OCI-LY3 (cell line): ENCODE measurements at regions not wholly inside any gene's neighbourhood (a gene's known extent, or its start where the extent isn't known, plus 50 kb on each side); places are given as distances from the start of the nearest gene placed in this dataset.

Experiments
- H2AFZ ChIP-seq: fragments of 200-600, 300-600 bp; shearing (Covaris generic); 2 replicates; pipeline ENCODE4 v1.6.0; 2014; ENCODE audit warnings: antibody characterized with exemption, low read depth, low read length
- H3K27ac ChIP-seq: fragments of 200-600, 300-600 bp; sonication (generic); 2 replicates; pipeline ENCODE4 v1.5.1; 2014; ENCODE audit warnings: mild to moderate bottlenecking, low read length, moderate library complexity, mixed read lengths
- H3K27me3 ChIP-seq: fragments of 200-600, 300-600 bp; sonication (generic); 2 replicates; pipeline ENCODE4 v1.6.1; 2014; ENCODE audit warnings: low read depth, low read length, mixed read lengths
- H3K36me3 ChIP-seq: fragments of 200-600, 300-600 bp; sonication (generic); replicated peaks from 2 replicates; pipeline ENCODE3; 2014; ENCODE audit warnings: low read depth, low read length, mixed read lengths
- H3K4me1 ChIP-seq: fragments of 300-600, 200-600 bp; sonication (generic); 2 replicates; pipeline ENCODE4 v1.6.1; 2014; ENCODE audit warnings: low read length, mixed read lengths
- H3K4me2 ChIP-seq: fragments of 200-600, 300-600 bp; sonication (generic); 2 replicates; pipeline ENCODE4 v1.6.1; 2014; ENCODE audit warnings: low read length, mixed read lengths
- H3K4me3 ChIP-seq: fragments of 300-600, 200-600 bp; sonication (generic); 2 replicates; pipeline ENCODE4 v1.5.1; 2014; ENCODE audit warnings: antibody characterized with exemption, mild to moderate bottlenecking, low read length, moderate library complexity
- H3K79me2 ChIP-seq: fragments of 300-600, 200-600 bp; shearing (Covaris generic); 2 replicates; pipeline ENCODE4 v1.6.1; 2014; ENCODE audit warnings: mild to moderate bottlenecking, low read length, mixed read lengths
- H3K9ac ChIP-seq: fragments of 300-600, 200-600 bp; shearing (Covaris generic); 2 replicates; pipeline ENCODE4 v1.6.0; 2014; ENCODE audit warnings: mild to moderate bottlenecking, low read length, moderate library complexity
- H3K9me3 ChIP-seq: fragments of 200-600, 300-600 bp; shearing (Covaris generic); 2 replicates; pipeline ENCODE4 v1.6.1; 2014; ENCODE audit warnings: low read length, mixed read lengths; ENCODE audit not compliant: insufficient read depth
- H4K20me1 ChIP-seq: fragments of 200-600, 300-600 bp; sonication (generic); 2 replicates; pipeline ENCODE4 v1.6.1; 2016; ENCODE audit warnings: low read length, mixed read lengths; ENCODE audit not compliant: insufficient read depth
- CTCF ChIP-seq: fragments of 200-600, 300-600 bp; sonication (generic); IDR thresholded peaks from 2 replicates; pipeline ENCODE4 v1.5.1; 2014; ENCODE audit warnings: antibody characterized with exemption, low read length, low read depth
- EZH2phosphoT487 ChIP-seq: fragments of 200-600 bp; shearing (Covaris generic); IDR thresholded peaks from 2 replicates; pipeline ENCODE4 v1.6.1; 2018; ENCODE audit warnings: antibody characterized with exemption, mixed run types, low read depth

- Histone ChIP-seq H3K9me3 (no peaks in the 10 kb centered on the region), H3K9ac (no peak overlapping the region), H2AFZ (no peak overlapping the region), H3K4me2 (no peak overlapping the region), H3K27me3 (peaks cover 4% of the 10 kb centered on the region; the same call in 1 of the 2 replicates), H3K79me2 (no peaks in the 10 kb centered on the region), H3K4me3 (no peak overlapping the region), H4K20me1 (no peaks in the 10 kb centered on the region), H3K27ac (no peak overlapping the region), H3K36me3 (no peaks in the 10 kb centered on the region), H3K4me1 (no peaks in the 10 kb centered on the region)
- TF ChIP-seq EZH2phosphoT487 (no peak), CTCF (no peak)
Measured at GRCh38 chr11:111123463-111124398, 121.8 kb upstream of the POU2AF2 start.

- no peaks in the 10 kb centered on the region for H3K4me1 ChIP-seq
- no peak overlapping the region for H3K27ac ChIP-seq
- no peaks in the 10 kb centered on the region for H3K79me2 ChIP-seq
- H3K4me2 ChIP-seq: no peak overlapping the region
- H3K4me3 ChIP-seq: no peak overlapping the region
- no peaks in the 10 kb centered on the region for H3K36me3 ChIP-seq
- no peak for TF ChIP-seq CTCF
- TF ChIP-seq EZH2phosphoT487: no peak
- H3K27me3 ChIP-seq: peaks cover 4% of the 10 kb centered on the region; the same call in 1 of the 2 replicates
- no peak overlapping the region for H2AFZ ChIP-seq
- H3K9me3 ChIP-seq: no peaks in the 10 kb centered on the region
- H4K20me1 ChIP-seq: no peaks in the 10 kb centered on the region
- H3K9ac ChIP-seq: no peak overlapping the region
Measured at GRCh38 chr11:111120696-111121302, 124.7 kb upstream of the POU2AF2 start.

GRCh38 chr11:111120161-111120560, 125.4 kb upstream of the POU2AF2 start:
- Histone ChIP-seq H3K4me3 (no peak overlapping the region), H3K4me2 (no peak overlapping the region), H3K4me1 (no peaks in the 10 kb centered on the region), H3K36me3 (no peaks in the 10 kb centered on the region), H3K9ac (no peak overlapping the region), H4K20me1 (no peaks in the 10 kb centered on the region), H3K27me3 (peaks cover 3% of the 10 kb centered on the region; the same call in 1 of the 2 replicates), H3K79me2 (no peaks in the 10 kb centered on the region), H3K9me3 (no peaks in the 10 kb centered on the region), H3K27ac (no peak overlapping the region), H2AFZ (no peak overlapping the region)
- no peak for TF ChIP-seq CTCF
- TF ChIP-seq EZH2phosphoT487: no peak

GRCh38 chr11:111119751-111120150, 125.8 kb upstream of the POU2AF2 start:
- no peak overlapping the region for H3K9ac ChIP-seq
- no peaks in the 10 kb centered on the region for H3K4me1 ChIP-seq
- H3K4me3 ChIP-seq: no peak overlapping the region
- no peaks in the 10 kb centered on the region for H3K79me2 ChIP-seq
- no peak overlapping the region for H3K4me2 ChIP-seq
- H3K9me3 ChIP-seq: no peaks in the 10 kb centered on the region
- H4K20me1 ChIP-seq: no peaks in the 10 kb centered on the region
- no peak for TF ChIP-seq CTCF
- H3K27me3 ChIP-seq: no peaks in the 10 kb centered on the region; the same call in 1 of the 2 replicates
- H2AFZ ChIP-seq: no peak overlapping the region
- H3K27ac ChIP-seq: no peak overlapping the region
- no peaks in the 10 kb centered on the region for H3K36me3 ChIP-seq
